ENCODE measurements at regions not wholly inside any gene's neighbourhood (a gene's known extent, or its start where the extent isn't known, plus 50 kb on each side); places are given as distances from the start of the nearest gene placed in this dataset.

DNA sequence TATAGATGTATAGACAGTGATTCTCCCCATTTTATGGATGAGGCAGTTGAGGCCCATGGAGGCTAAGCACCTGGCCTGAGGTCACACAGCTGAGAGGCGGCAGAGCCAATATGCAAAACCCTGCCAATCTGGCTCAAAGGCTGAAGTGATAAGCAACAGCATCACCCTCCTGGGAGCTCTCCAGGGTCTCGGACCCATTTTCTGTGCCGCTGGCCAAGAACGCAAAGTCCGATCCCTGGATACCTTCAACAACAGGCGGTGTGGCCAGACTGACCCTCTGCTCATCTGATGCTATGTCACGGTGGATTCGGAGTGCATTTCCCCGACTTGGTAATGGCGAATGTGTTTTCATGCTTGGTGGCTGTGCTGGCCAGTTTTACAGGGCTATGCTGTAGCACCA, 595.0 kb downstream of the TBC1D22A start:
- no peak for DNase-seq
- Histone ChIP-seq H3K4me1 (no peaks in the 10 kb centered on the region), H3K4me3 (no peak overlapping the region), H3K27ac (no peak overlapping the region), H3K27me3 (no peaks in the 10 kb centered on the region), H3K9me3 (peaks cover 0 to 19% of the 10 kb centered on the region in 2 donors), H3K36me3 (no peaks in the 10 kb centered on the region)
- TF ChIP-seq, protein P1, sequence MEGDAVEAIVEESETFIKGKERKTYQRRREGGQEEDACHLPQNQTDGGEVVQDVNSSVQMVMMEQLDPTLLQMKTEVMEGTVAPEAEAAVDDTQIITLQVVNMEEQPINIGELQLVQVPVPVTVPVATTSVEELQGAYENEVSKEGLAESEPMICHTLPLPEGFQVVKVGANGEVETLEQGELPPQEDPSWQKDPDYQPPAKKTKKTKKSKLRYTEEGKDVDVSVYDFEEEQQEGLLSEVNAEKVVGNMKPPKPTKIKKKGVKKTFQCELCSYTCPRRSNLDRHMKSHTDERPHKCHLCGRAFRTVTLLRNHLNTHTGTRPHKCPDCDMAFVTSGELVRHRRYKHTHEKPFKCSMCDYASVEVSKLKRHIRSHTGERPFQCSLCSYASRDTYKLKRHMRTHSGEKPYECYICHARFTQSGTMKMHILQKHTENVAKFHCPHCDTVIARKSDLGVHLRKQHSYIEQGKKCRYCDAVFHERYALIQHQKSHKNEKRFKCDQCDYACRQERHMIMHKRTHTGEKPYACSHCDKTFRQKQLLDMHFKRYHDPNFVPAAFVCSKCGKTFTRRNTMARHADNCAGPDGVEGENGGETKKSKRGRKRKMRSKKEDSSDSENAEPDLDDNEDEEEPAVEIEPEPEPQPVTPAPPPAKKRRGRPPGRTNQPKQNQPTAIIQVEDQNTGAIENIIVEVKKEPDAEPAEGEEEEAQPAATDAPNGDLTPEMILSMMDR (IDR thresholded peaks at IDR 0.05): no peak
- ATAC-seq: no peak
- intact Hi-C loops (cut with DNase I): no loop called here

DNA sequence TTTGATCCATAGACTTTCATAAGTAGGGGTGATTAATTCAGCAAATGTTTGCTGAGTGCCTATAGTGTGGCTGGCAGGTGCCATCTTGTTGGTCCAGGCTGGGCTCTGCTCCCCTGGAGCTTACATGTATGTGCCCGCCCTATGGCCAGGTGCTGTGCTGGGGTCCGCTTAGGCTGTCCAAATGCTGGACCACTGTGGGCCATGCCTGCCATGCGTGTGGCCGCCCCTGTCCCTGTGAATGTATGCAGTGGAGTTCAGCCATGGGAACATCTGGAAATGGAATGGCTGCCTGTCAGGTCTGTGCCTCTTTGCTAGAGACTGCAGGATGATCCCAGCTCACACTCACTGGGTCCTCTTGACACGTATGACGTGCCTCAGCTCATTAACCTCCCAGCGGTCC, 594.6 kb downstream of the TBC1D22A start:
- no peaks in the 10 kb centered on the region for H3K4me1 ChIP-seq
- intact Hi-C loops (cut with DNase I): no loop called here
- no peak overlapping the region for H3K4me3 ChIP-seq
- DNase-seq (no peak), ATAC-seq (no peak)
- no peak overlapping the region for H3K27ac ChIP-seq
- no peaks in the 10 kb centered on the region for H3K36me3 ChIP-seq
- TF ChIP-seq, protein P1 (IDR thresholded peaks at IDR 0.05): no peak
- H3K9me3 ChIP-seq: peaks cover 0 to 15% of the 10 kb centered on the region in 2 donors
- no peaks in the 10 kb centered on the region for H3K27me3 ChIP-seq

DNA sequence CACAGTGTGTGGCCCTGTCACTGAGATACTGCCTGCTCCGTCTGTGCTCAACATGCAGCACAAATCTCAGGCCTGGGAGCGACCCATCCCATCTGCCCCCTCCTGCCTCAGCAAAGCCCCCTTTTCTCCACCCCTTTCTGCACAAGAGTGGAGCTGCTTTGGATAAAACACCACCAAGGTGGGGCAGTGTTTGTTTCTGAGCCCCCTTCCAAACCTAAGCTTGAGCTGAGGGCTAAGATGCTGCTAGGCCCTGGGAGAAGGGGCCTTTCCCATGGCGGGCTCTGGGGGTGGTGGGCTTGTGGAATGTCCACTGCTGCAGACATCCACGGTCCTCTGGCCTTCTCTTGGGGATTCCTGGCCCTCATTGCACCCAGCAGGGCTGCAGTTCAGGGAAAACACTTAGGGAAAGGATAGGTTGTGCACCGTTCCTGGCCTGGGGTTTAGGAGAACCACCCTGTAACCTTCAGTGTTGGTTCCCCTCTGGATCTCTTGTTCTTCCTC, 594.1 kb downstream of the TBC1D22A start:
- H3K27ac ChIP-seq: no peak overlapping the region
- no peak overlapping the region for H3K4me3 ChIP-seq
- H3K36me3 ChIP-seq: no peaks in the 10 kb centered on the region
- intact Hi-C loops (cut with DNase I): no loop called here
- peaks cover 0 to 9% of the 10 kb centered on the region in 2 donors for H3K9me3 ChIP-seq
- TF ChIP-seq, protein P1 (IDR thresholded peaks at IDR 0.05): no peak
- no peaks in the 10 kb centered on the region for H3K27me3 ChIP-seq
- DNase-seq (no peak), ATAC-seq (no peak)
- no peaks in the 10 kb centered on the region for H3K4me1 ChIP-seq

DNA sequence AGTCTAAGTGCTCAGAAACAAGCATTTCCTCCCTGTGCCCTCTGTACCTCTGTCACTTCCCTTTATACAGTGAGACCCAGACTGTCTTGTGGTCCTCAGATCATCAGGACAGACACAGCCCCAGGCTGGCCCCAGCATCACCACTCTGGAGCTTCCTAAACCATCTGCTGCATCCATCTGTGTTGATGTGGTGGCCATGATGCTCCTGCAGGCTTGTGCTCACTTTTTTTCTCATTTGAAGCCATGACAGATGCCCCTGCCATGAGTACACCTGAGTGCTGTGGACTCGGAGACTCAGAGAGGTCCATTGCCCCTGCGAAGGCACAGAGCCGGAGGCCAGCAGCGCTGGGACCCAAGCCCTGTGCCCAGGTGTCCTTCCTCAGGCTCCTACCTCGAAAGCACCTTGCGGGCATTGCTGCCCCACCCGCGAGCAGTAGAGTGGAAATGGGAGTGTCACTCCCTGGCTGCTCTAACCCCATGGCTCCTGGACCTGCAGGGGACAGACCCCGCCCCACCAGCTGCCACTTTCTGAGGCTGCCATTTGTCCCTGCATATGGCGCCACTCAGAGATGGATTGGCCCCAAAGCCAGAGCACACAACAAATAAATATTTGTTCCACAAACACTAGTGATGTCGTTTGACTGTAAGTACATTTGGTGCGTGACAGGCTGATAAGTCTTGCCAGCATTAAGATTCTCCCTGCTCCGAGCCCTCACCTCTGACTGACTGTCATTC, 593.5 kb downstream of the TBC1D22A start:
- TF ChIP-seq, protein P1 (IDR thresholded peaks at IDR 0.05): no peak
- H3K4me1 ChIP-seq: no peaks in the 10 kb centered on the region
- H3K27ac ChIP-seq: no peak overlapping the region
- peaks cover 0 to 3% of the 10 kb centered on the region in 2 donors for H3K9me3 ChIP-seq
- no peak for ATAC-seq
- no peak overlapping the region for H3K4me3 ChIP-seq
- no peaks in the 10 kb centered on the region for H3K27me3 ChIP-seq
- DNase-seq: no peak
- no peaks in the 10 kb centered on the region for H3K36me3 ChIP-seq
- intact Hi-C loops (cut with DNase I): no loop called here

DNA sequence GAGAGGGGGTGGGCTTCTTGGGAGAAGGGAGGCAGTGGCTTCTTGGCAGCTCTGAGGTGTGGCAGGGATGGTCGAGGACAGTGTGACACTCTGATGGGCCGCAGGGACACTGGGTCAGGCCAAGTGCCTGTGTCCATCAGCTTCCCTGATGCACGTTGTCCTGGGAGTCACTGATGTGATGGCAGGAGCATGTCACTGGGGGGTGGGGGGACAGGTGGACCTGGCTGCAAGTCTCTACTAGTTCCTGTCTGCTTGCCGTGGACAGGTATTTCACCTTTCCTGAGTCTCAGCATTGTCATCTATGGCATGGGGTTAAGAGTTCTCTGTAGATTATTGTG, 592.9 kb downstream of the TBC1D22A start:
- intact Hi-C loops (cut with DNase I): no loop called here
- TF ChIP-seq, protein P1 (IDR thresholded peaks at IDR 0.05): no peak
- Histone ChIP-seq H3K9me3 (no peaks in the 10 kb centered on the region), H3K27ac (no peak overlapping the region), H3K4me3 (no peak overlapping the region), H3K4me1 (no peaks in the 10 kb centered on the region), H3K36me3 (no peaks in the 10 kb centered on the region), H3K27me3 (no peaks in the 10 kb centered on the region)
- ATAC-seq (no peak), DNase-seq (no peak)

All from left lung (tissue), 4 donors.